ENCODE measurements at regions not wholly inside any gene's neighbourhood (a gene's known extent, or its start where the extent isn't known, plus 50 kb on each side); places are given as distances from the start of the nearest gene placed in this dataset.
A peak's percentile ranks its signal among the peaks of the same experiment; 100 is the strongest.

GRCh38 chr5:124377386-124377785 lies 369.1 kb downstream of the ZNF608 start:
- no peak for DNase-seq (ENCODE audit: low spot score)

- no peak for DNase-seq (ENCODE audit: low spot score)
Observed at GRCh38 chr5:124373883-124374282, 372.6 kb downstream of the ZNF608 start.

- DNase-seq (ENCODE audit: low spot score): no peak
Observed at GRCh38 chr5:124372457-124372856, 374.0 kb downstream of the ZNF608 start.

GRCh38 chr5:124371111-124371706 lies 375.2 kb downstream of the ZNF608 start:
- DNase-seq (ENCODE audit: low spot score): no peak

GRCh38 chr5:124370601-124371000 lies 375.8 kb downstream of the ZNF608 start:
- DNase-seq (ENCODE audit: low spot score): no peak

GRCh38 chr5:124365361-124365801 lies 381.1 kb downstream of the ZNF608 start:
- DNase-seq (ENCODE audit: low spot score): peak; percentile 74

GRCh38 chr5:124355928-124356327 lies 390.5 kb downstream of the ZNF608 start:
- no peak for DNase-seq (ENCODE audit: low spot score)

GRCh38 chr5:124353016-124353415 lies 393.4 kb downstream of the ZNF608 start:
- no peak for DNase-seq (ENCODE audit: low spot score)

GRCh38 chr5:124352312-124352711 lies 394.1 kb downstream of the ZNF608 start:
- no peak for DNase-seq (ENCODE audit: low spot score)

GRCh38 chr5:124349931-124350330 lies 396.5 kb downstream of the ZNF608 start:
- no peak for DNase-seq (ENCODE audit: low spot score)

- DNase-seq (ENCODE audit: low spot score): peak; percentile 84
Observed at GRCh38 chr5:124343451-124343867, 403.0 kb downstream of the ZNF608 start.

GRCh38 chr5:124342986-124343385 lies 403.5 kb downstream of the ZNF608 start:
- no peak for DNase-seq (ENCODE audit: low spot score)

- DNase-seq (ENCODE audit: low spot score): no peak
Observed at GRCh38 chr5:124342584-124342983, 403.9 kb downstream of the ZNF608 start.

- DNase-seq (ENCODE audit: low spot score): no peak
Observed at GRCh38 chr5:124342027-124342471, 404.4 kb downstream of the ZNF608 start.

- DNase-seq (ENCODE audit: low spot score): no peak
Observed at GRCh38 chr5:124341066-124341858, 405.2 kb downstream of the ZNF608 start.

- no peak for DNase-seq (ENCODE audit: low spot score)
Observed at GRCh38 chr5:124337996-124338395, 408.4 kb downstream of the ZNF608 start.

GRCh38 chr5:124333298-124333979 lies 413.0 kb downstream of the ZNF608 start:
- DNase-seq (ENCODE audit: low spot score): peak; percentile 31

- DNase-seq (ENCODE audit: low spot score): no peak
Observed at GRCh38 chr5:124332273-124332672, 414.2 kb downstream of the ZNF608 start.

GRCh38 chr5:124330595-124331220 lies 415.7 kb downstream of the ZNF608 start:
- no peak for DNase-seq (ENCODE audit: low spot score)

GRCh38 chr5:124328201-124328600 lies 418.2 kb downstream of the ZNF608 start:
- no peak for DNase-seq (ENCODE audit: low spot score)

- DNase-seq (ENCODE audit: low spot score): no peak
Observed at GRCh38 chr5:124318661-124319060, 427.8 kb downstream of the ZNF608 start.

GRCh38 chr5:124317451-124317850 lies 429.0 kb downstream of the ZNF608 start:
- no peak for DNase-seq (ENCODE audit: low spot score)

Data from SW480 (cell line).